NCI-H2227 (cell line): ENCODE measurements at regions not wholly inside any gene's neighbourhood (a gene's known extent, or its start where the extent isn't known, plus 50 kb on each side); places are given as distances from the start of the nearest gene placed in this dataset.
"Not testable (repeated sequence)": the region's sequence is repeated elsewhere in the genome, so short reads cannot be mapped to it uniquely, and the experiment has no call there.

Experiments used
- DNase-seq: peaks from one replicate; lab custom pipeline; 2025; ENCODE audit not compliant: unreplicated experiment; lab: John Stamatoyannopoulos, UW

DNA sequence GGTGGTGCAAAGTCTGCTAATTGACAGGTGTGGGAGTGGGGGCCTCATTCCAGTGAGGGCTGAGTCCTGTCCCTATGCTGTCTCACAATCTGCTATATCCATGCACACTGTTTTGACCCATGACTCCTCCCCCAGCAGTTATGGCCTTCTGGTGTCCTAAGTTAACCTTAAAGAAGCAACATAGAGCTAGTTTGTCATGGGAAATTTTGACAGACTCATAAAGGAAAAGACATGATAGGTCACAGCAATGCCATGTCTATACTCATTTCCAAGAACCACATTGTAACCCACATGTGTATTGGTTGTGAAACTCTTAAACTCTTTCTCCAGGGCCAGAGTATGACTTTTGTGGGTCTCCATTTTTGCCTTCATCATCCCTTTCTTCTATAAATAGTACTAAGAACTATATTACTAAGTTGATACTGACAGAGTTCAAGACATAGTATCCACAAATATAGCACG is 78.2 kb upstream of the SLC1A4 start:
- no peak for DNase-seq

DNA sequence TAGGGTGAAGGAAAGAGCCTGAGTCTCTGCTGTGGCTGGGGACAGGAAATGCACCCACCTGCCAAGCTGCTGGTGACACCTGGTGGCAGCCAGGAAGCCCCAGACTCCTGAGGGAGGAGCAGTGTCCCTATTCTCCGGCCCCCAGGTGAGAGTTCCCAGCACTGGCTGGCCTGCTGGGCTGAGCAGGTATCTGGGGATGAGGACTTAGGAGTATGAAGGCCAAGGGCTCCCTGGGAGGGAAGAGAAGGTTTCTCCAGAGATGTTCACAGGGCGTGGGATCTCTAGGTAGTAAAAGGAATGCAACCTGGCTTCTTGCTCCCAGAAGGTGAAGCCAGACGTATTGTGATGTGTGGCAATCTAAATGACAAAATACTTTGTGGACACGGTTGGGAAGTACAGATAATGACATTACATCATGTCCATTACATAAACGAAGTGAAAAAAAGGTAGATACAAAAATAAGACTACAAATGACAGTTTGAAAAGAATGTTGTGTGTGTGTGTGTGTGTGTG is 75.8 kb upstream of the SLC1A4 start:
- DNase-seq, result no peak

DNA sequence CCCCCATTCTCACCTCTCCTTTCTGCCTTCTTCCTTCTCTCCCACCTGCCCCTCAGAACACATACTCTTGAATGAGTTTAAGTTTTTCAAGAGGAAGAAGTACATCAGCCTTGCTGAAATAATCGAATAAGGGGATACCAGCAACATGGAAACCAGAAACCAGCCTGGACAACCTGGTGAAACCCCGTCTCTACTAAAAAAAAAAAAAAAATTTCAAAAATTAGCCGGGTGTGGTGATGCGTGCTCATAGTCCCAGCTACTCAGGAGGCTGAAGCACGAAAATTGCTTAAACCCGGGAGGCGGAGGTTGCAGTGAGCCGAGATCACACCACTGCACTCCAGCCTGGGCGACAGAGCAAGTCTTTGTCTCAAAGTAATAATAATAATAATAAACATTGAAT is 75.0 kb upstream of the SLC1A4 start:
- DNase-seq, result no peak

DNA sequence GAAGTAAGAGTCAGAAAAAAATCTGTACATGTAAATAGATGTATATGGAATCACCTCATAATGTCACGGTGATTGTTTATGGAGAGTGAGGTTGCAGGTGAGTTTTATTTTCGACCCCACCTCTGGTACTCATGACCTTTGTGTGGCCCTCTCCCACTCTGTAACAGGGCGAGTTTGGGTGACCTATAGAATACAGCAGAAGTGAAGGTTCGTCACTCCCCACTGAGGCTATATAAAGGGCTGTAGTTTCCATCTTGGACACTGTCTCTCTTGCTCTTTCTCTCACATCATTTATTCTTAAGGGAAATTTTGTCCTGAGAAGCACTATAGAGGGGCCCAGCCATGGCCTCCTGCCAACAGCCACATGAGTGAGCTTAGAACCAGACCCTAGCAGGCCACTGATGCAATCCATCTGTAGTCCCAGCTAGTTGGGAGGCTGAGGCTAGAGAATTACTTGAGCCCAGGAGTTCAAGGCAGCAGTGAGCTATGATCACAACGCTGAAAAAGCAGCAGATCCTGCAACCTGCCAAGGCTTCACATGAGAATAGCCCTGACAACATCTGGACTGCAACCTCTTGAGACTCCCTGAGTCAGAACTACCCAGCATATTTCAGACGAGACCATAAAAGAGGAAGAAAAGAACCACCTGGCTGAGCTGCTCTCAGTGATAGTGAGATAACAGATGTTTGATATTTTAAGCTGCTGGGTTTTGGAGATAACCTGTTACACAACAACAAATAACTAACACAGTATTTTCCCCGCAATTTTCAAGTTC is 74.3 kb upstream of the SLC1A4 start:
- DNase-seq, result no peak

DNA sequence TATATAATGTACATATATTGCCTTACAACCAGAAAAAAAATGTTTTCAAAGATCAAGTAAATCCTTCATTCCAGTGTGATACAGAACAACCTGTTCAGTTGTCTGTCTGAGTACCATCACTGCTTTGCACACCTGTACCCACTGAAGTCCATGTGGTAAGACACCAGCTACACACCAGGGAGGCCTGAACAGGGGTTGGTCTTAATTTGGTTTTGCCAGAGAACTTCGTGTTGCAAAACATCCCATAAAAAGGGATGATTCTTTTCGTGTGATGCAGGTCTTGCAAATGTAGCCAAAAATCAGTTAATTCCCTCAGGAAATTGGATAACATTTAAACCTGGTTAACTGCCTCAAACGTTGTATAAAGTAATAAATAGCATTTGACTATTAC is 73.7 kb upstream of the SLC1A4 start:
- no peak for DNase-seq

DNA sequence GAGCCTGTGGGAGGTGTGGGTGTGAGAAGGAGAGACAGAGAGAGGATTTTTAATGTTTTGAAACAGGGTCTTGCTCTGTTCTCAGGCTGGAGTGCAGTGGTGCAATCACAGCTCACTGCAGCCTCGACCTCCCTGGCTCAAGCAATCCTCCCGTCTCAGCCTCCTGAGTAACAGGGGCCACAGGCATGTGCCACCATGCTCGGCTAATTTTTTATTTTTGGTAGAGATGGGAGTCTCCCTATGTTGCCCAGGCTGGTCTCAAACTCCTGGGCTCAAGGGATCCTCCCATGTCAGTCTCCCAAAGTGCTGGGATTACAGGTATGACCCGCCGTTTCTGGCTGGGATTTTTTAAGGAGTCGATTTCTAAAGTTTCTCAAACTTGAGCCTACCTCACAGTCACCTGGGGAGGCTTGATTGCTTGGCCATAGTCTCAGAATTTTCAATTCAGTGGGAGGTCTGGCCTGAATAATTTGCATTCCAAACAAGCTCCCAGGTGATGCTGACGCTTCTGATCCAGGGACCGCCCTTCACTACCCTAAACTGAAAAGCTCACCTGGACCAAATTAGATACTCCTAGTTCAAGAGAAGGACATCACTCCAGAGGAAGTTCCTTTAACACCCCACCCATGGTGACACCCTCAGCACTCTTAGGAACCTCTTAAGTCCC is 70.8 kb upstream of the SLC1A4 start:
- DNase-seq, result no peak

DNA sequence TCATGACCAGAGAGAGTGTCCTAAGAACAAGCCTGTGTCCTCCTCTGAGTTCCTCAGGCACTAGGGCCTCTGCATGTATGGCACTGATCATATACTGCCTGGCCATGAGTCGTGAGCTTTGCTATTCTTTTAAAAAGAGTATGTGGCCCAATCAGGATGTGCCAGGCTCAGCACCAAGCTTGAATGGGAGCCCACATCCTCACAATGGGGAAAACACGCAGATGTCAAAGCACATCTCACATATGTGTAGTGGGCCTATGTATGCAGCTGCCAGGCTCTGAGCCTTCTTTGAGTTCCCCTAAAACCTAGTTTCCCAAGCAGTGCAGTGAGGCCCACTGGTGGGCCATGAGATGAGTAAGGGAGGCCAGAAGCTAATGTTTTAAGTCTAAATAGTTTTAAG is 69.9 kb upstream of the SLC1A4 start:
- no peak for DNase-seq

DNA sequence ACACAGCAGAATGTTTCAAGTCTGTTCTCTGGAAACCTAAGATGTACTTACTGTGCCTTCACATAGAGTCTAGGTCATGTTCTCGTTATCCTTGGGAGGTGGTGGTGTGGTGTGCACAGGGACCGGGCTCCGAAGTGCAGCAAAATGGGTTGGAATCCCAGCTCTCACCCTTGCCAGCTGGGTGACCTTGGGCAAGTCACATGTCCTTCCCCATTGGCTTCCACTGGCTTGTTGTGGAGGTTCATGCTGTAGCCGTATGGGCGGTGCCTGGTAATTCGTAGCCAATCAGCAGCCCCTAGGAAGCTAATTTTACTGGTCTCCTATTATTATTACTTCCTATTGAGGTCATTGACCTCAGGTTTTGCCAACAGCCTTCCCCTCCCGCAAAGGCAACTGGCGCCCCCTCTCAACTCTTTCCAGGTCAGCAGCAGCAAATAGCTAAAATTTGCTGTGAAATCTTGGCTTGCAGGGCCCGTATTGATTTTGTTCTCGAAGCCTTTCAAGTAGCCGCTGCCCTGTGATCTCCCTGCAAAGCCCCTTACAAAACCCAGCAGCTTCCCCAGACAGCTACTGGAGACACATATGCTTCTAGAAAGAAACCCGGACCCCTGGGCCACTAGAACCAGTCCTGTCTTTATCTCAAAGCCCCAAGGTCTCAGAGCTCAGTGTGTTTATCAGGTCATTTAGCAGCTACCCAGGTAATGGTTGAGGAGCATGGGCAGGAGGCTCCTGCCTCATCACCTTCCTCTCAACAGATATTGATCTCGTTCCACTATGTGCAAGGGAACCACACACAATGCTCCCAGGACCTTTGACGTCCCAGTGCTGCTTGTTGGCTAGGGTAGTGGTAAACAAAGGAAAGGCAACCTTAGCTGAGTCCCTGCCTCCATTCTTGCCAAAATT is 66.5 kb upstream of the SLC1A4 start:
- no peak for DNase-seq

DNA sequence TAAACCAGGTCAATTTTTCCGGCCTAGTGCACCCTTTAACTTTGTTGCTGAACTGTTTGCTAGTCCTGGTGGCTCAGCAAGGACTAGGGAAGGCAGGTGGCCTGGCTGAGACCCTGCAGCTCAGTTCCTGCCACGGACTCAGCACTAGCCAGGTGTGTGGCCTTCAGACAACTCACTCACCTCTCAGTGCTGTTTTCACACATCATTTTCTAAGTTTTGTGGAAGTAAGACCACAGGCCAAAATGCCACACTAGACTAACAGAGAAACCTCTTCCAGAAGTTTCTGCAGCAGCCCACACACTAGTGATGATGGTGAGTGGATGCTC is 65.9 kb upstream of the SLC1A4 start:
- no peak for DNase-seq

DNA sequence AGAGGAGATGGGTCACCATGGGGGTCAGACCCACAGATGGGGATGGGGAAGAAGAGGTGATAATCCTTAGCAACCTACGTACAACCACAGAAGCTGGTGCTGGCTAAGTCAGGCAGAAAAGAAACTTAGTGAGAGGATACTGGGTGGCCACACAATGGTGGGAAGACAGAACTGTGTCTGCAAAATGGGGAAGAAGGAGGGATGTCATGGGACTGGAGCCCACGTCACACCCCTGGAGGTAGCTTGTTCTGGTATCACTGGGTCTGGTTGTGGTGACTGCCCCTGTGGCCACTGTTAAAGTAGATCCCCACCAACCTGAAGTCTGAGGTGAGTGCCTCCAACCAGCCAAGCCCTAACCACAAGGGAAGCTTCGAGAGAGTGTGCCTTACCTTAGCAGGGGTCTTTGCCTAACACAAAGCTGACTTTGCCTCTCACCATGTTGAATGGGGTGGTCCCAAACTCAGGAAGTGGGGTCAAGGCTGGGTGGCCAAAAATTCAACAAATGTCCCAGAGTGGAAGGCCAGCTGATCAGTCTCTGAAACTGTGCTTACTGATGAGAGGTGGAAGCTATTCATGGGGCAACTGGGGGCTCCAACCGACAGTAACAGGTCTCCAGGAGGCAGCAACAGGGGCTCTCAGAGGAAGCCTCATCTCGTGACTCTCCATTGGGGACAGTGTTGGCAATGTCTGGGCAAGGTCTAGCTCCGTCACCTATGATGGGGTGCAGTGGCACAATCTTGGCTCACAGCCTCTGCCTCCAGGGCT is 64.8 kb upstream of the SLC1A4 start:
- no peak for DNase-seq

DNA sequence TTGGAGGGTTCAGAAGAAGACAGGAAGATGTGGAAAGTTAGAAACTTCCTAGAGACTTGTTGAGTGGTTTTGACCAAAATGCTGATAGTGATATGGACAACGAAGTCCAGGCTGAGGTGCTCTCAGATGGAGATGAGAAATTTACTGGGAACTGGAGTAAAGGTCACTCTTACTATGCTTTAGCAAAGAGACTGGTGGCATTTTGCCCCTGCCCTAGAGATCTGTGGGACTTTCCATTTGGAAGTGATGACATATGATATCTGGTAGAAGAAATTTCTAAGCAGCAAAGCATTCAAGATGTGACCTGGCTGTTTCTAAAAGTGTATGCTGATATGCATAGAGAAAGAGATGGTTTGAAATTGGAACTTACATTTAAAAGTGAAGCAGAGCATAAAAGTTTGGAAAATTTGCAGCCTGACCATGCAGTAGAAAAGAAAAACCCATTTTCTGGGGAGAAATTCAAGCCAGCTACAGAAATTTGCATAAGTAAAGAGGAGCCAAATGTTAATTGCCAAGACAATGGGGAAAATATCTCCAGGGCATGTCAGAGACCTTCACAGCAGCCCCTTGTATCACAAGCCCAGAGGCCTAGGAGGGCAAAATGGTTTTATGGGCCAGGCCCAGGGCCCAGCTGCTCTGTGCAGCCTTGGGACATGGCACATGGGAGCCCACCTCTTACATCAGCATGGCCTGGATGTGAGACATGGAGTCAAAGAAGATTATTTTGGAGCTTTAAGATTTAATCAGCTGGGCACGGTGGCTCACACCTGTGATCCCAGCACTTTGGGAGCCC is 63.1 kb upstream of the SLC1A4 start:
- DNase-seq, result not testable (repeated sequence)

DNA sequence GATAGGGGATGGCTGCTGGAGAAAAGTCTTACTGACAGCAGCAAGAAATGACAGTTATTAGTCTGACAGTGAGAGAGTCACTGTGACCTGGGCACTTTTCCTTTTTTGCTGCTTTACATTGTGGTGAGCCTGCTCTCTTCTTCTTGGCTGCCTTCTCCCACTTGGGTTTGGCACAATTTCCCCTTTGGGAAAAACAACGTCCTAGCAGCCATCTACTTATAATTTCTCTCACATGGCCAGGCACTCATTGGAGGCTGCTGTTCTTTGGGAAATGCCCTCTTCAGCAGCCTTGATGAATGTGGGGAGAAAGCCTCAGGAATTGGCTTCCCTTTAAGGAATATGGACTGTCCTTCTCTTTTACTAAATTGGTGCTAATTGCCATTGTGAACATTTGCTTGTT is 60.4 kb upstream of the SLC1A4 start:
- no peak for DNase-seq

DNA sequence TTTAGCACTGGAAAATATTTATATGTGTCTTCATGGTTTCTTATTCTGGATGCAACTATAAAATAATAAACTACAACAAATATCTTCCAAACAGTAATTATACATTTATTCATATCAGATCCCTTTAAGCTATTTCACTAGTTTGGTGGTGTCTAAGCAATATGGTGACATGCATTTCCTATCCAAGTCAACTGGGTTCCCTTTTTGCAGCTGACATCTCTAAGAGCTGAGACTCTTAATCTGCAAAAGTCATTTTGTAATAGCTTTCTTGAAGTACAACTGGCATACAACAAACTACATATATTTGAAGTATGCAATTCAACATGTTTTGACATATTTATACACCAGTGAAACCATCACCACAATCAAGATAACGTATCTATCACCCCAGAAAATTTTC is 59.9 kb upstream of the SLC1A4 start:
- no peak for DNase-seq

DNA sequence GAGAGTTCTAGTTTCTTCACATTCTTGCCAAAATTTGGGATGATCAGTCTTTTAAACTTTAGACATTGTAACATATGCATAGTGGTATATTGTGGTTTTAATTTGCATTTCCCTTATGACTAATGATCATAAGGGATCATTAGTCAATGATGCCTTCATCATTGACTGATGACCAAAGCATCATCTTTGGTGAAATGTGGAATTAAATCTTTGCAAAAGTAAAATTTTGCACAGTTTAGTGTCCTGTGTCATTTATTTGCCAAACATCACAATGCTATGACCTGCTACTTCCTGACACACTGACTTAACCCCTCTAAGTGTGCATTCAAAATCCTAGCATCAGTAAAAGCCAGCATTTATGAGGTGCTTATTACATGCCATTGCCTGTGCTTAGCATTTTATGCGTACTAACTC is 58.9 kb upstream of the SLC1A4 start:
- DNase-seq, result no peak

DNA sequence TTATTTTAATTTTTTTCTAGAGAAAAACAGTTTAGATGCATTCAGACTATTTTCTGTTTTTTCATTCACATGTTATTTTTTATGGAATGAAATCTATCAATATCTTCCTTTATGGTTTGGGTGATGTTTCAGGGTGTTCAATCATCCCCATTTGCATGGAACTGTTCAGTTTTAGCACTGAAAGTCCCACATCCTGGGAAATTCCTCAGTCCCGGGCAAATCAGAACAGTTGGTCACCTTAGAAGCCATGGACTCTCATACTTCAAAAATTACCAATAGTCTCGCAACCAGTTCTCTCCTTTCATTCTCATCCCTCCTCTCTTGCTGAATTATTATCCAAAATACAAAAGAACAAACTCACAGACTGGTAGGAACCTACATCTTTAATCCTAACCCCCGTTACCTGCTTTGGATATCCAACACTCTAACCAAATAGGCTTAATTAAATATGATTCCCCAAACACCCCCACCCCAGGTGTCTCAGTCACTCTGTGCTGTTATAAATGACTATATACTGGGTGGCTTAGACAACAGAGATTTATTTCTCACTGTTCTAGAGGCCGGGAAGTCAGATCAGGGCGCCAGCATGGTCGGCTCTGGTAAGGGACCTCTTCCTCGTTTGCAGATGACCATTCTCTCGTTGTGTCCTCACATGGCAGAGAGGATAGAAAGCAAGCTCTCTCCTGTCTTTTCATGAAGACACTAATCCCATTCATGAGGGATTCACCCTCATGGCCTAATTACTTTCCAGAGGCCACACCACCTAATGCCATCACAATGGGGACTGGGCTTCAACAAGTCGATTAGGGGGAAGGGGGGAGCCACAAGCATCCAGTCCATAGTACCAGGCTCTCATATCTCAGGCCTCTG is 57.7 kb upstream of the SLC1A4 start:
- DNase-seq, result no peak

DNA sequence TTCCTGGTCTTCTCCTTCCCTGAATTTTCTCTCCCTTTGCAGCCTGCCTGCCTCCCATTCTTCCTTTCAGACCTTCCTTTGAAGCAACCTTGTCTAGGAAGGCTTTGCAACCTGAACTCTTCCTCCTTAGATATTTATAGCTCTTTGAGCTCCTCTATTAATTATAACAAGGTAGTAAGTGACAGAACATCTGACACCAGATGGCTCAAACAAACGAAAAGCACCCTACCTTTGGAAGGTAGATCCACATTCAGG is 57.2 kb upstream of the SLC1A4 start:
- no peak for DNase-seq

DNA sequence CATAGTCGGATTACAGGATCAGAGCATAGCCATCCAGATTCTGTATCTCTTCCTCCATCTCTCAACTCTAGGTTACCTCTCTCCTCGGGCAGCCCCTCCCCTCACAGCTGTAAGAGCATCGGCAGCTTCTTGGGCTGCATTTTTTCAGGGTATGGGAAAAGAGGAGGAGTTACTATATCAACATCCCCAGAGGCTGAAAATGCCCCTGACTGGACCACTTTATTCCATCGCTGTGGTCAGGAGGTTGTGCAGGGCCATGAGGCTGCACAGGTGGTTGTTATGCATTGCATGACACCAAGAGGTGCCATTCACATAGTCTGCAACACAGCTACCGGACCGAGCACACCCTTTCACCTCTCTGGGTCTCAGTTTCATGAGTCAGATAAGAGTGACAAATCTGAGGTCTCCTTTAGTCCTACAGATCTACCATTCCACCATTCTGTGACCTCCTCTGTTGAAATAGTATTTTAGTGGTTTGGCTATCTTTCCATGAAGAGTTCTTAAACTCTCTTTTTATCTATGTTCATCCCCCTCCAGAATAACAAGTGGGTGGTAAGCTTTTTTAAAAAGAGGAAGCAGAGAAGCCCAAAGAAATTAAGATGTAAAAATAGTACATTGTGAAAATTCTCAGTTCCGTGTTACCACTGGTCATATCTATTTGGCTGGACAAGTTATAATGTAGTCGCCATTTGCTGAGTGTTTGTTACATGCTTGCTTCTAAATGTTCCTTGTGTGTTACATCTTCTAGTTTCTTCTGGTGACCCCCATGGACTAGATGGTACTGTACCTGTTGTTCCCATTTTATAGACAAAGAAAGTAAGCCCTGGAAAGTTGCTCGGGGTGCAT is 56.6 kb upstream of the SLC1A4 start:
- no peak for DNase-seq

DNA sequence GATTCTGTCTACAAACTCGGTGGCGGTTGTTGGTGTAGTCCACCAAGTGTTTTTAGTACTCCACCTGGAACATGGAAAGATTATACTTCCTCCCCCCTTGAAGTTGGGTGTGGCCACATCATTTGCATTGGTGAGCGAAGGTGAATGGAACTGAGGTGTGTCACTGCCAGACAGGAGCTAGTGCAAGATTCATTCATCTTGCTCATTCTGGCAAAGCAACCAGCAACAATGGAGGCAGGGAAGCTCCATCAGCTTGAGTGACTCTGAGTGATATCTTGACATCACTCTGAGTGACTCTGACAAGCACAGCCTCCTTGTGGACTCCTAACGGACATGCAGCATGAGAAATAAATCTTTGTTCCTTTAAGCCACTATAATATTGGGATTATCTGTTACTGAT is 54.7 kb upstream of the SLC1A4 start:
- DNase-seq, result no peak

DNA sequence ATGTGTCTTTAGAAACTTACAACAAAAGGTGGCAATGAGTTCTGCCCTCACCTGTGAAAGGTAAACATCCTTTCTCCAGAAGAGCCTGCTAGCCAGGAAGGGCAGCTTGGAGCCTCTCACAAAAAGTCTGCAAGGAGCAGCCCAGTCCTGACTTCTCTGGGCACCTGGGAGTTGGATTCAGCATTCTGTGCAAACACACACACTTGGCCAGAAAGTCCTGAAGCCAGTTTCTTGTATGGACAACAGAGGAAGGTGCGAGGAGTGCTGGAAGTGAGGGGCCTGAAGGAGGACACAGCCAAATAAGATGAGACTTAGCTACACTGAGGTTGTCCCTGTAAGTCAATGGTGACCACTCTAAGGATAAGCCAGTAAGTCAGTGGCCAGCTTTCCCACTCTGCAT is 52.4 kb upstream of the SLC1A4 start:
- DNase-seq, result no peak
